SH-SY5Y (cell line): ENCODE measurements at regions not wholly inside any gene's neighbourhood (a gene's known extent, or its start where the extent isn't known, plus 50 kb on each side); places are given as distances from the start of the nearest gene placed in this dataset.

Experiments
- GATA2 ChIP-seq: IDR thresholded peaks from 2 replicates; pipeline ENCODE4 v1.6.1; 2011; ENCODE audit warnings: mild to moderate bottlenecking, low read depth, low read length
- GATA3 ChIP-seq: IDR thresholded peaks from 2 replicates; pipeline ENCODE4 v1.6.1; 2011; ENCODE audit warnings: low read depth, mild to moderate bottlenecking, low read length, moderate library complexity

DNA sequence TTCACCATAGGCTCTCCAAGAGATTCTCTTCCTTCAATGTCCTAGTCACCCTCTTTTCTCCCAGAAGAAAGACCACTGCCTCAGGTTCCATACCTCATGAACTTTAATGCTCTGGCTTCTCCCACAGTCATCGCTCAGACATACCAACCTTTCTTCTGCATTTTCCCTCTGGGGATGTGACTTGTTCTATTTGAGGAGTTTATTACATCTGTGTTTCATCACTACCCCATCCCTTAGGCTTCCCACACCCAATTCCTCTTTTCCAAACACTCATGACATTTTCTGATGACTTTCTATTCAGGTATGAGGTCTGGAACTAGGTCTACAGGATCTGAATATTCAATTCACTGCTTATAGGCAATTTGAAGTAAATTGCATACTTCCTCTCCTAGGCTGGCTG lies 298.6 kb upstream of the MAP2 start:
- TF ChIP-seq GATA2 = no peak
- TF ChIP-seq GATA3 = no peak
